ENCODE measurements at regions not wholly inside any gene's neighbourhood (a gene's known extent, or its start where the extent isn't known, plus 50 kb on each side); places are given as distances from the start of the nearest gene placed in this dataset.

DNA sequence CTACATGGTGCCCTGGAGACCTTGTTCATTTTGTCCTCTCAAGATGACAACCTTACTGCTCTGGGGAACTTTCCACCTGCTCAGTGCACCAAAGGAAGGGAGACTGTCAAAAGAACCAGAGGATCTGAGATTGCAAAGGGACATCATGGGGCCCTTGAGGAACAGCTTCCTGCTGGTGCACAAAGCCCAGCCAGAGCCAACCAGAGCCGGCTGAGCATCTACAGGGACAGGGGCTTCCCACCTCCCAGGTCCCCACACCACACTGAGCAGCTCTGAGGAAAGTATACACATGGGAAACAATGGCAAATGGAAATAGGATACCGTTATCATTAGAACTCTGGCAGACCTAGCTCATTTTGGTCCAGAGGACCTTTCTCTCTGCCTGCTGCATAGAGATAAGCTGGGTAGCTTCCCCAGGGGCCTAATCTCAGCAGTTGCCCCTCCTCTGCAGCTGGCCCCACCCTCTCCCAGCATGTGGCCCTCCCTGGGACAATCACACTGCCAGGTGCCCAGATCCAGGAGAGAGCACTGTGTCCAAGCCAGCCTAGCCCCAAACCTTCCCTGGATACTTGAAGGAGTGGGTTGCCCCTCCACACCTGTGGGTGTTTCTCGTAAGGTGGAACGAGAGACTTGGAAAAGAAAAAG is 123.4 kb upstream of the PRR20G start:
- TF ChIP-seq, protein P1, sequence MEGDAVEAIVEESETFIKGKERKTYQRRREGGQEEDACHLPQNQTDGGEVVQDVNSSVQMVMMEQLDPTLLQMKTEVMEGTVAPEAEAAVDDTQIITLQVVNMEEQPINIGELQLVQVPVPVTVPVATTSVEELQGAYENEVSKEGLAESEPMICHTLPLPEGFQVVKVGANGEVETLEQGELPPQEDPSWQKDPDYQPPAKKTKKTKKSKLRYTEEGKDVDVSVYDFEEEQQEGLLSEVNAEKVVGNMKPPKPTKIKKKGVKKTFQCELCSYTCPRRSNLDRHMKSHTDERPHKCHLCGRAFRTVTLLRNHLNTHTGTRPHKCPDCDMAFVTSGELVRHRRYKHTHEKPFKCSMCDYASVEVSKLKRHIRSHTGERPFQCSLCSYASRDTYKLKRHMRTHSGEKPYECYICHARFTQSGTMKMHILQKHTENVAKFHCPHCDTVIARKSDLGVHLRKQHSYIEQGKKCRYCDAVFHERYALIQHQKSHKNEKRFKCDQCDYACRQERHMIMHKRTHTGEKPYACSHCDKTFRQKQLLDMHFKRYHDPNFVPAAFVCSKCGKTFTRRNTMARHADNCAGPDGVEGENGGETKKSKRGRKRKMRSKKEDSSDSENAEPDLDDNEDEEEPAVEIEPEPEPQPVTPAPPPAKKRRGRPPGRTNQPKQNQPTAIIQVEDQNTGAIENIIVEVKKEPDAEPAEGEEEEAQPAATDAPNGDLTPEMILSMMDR (IDR thresholded peaks at IDR 0.05; ENCODE audit: extremely low read depth, missing control alignments), result no peak
- no peak for DNase-seq (ENCODE audit: low spot score)

DNA sequence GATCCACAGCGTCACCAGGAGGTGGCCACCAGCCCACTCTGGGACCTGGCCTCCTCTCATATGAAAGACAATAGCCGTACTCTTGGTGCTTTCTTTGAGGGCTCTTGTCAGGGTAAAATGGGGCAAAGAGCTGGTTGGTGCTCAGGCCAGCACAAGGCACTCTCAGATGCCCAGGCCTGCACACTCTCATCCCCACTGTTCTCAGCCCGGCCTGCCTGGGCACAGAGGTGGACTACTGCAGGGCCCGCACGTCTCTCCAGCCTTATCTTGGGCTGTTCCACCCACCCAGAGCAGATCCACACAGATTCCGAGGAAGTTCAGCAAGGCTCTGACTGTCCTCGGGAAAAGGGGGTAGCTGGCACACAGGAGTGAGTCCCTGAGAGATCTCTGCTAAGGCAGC is 122.8 kb upstream of the PRR20G start:
- TF ChIP-seq, protein P1 (IDR thresholded peaks at IDR 0.05; ENCODE audit: extremely low read depth, missing control alignments), result no peak

DNA sequence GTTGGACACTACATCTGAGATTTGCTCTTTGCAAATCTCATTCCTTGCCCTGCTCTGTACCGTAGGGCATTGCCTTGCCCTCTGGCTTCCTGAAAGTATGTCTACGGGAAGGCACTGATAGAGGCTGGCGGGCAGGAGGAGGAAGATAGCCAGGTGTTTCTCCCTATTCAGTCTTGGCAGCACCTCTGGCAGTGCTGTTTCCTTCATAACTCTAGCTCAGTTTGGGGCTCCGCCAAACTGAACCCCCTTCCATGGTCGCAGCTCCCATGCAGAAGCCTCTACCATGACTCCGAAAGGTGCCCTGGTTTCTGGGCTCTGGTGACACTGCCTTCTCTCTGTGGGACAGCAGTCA is 122.3 kb upstream of the PRR20G start:
- TF ChIP-seq, protein P1 (IDR thresholded peaks at IDR 0.05; ENCODE audit: extremely low read depth, missing control alignments), result no peak
- DNase-seq (ENCODE audit: low spot score), result no peak

More for the DNA sequence above, 122.8 kb upstream of the PRR20G start:
- DNase-seq (ENCODE audit: low spot score), result no peak

DNA sequence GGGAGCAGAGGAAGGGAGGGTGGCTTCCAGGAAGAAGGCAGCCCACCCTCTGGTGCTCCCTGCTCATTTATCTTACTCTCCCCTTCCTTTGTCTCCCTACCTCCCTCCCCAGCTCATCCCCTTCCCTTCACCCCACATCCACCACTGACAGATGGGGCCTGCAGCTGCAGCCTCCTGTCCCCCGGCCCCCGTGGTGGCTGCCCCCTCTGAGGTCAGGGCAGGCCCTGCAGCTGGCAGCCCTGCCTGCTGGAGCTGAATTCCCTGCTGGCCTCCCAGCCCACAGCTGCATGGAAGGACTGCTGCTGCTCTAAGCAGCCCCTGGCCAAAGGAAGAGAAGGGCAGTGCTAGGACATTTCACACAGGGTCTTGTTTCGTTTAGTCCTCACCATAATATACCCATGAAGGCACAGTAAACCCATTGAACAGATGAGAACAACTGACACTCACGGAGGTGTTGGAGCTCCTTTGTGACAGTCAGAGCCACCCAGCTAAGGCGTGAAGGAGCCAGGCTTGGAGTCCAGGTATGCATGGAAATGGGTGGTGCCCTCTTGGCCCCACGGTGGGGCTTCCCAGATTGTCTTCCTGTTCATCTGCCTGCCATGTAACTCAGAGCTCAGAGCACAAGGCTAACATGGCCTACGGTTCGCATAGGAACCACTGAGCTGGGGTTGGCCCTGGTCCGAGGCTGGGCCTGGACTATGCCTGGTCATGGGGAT is 121.7 kb upstream of the PRR20G start:
- TF ChIP-seq, protein P1 (IDR thresholded peaks at IDR 0.05; ENCODE audit: extremely low read depth, missing control alignments), result no peak
- no peak for DNase-seq (ENCODE audit: low spot score)

DNA sequence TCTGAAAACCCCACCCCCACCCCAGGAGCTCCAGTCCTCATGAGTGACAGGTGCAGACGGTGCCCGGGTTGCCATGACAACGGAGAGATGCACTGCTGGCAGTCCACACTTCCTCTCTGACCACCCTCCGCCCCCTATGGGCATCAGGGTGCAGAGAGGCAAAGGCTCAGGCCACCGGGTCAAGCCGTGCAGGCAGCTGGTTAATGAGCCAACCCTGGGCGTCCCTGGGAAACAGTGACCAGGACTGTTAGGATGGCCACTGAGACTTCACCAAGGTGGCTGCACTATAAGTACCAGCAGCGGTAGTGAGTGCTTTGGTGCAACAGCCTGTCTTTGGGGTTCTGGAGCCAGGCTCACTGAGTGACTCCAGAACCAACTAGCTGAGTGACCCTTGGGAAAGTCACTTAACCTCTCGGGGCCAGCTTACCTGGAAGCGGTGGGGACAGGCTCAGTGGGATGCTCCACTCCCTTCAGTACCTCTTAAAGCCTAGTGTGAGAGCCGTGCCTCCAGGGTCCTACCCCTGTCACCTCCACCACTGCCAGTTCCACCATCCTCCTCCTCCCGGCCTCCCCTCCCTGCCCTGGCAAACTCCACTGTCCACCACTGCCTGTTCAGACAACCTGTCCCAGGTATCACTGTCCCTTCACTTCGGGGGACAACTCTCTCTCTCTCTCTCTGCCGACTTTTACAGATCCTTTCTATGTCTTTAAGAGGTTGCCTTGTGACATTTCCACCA is 121.0 kb upstream of the PRR20G start:
- no peak for DNase-seq (ENCODE audit: low spot score)
- TF ChIP-seq, protein P1 (IDR thresholded peaks at IDR 0.05; ENCODE audit: extremely low read depth, missing control alignments), result no peak

DNA sequence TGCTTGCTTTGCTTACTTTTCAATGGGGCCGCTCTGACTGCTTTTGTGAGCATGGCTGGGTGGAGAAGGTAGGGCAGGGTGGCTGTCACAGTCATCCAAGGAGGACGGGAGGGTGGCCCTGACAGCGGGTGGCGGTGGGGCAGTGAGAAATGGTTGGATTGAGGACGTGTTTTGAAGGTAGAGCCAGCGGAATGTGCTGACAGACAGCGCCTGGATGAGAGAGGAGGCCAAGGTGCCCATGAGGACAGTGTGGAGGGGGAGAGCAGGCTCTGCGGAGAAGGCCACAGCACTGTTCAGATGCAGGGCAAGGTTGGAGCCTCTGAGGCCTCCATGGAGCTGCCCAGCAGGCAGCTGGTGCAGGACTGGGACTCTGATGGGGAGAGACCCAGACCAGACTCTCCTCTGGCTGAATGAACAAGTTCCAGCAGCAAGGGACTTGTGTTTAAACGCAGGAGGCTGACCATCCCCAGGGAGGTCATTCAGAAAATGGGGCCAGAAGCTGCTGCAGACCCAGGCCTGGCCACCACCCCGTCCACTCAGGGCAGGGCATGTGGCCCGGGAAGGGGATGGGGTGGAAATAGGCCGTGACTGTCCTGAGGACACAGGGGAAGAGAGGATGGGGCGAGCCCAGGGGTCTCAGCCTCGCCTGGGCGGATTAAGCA is 120.3 kb upstream of the PRR20G start:
- DNase-seq (ENCODE audit: low spot score), result no peak
- TF ChIP-seq, protein P1 (IDR thresholded peaks at IDR 0.05; ENCODE audit: extremely low read depth, missing control alignments), result no peak

All from GM20000 (cell line).